ENCODE measurements at regions not wholly inside any gene's neighbourhood (a gene's known extent, or its start where the extent isn't known, plus 50 kb on each side); places are given as distances from the start of the nearest gene placed in this dataset.
"Not testable (repeated sequence)": the region's sequence is repeated elsewhere in the genome, so short reads cannot be mapped to it uniquely, and the experiment has no call there.

GRCh38 chr5:126124706-126125345 is 298.4 kb upstream of the GRAMD2B start:
- in situ Hi-C loops (cut with HindIII; ENCODE audit: low pct_ligation_motif_present, low pct_unique_long_range_greater_than_20kb, low sequenced_read_pairs) = no loop called here
- peak; percentile 18 for DNase-seq

- DNase-seq = no peak
- in situ Hi-C loops (cut with HindIII; ENCODE audit: low pct_ligation_motif_present, low pct_unique_long_range_greater_than_20kb, low sequenced_read_pairs) = no loop called here
Measured at GRCh38 chr5:126125407-126125806, 297.8 kb upstream of the GRAMD2B start.

GRCh38 chr5:126126574-126126973 is 296.6 kb upstream of the GRAMD2B start:
- in situ Hi-C loops (cut with HindIII; ENCODE audit: low pct_ligation_motif_present, low pct_unique_long_range_greater_than_20kb, low sequenced_read_pairs) = no loop called here
- DNase-seq = no peak

GRCh38 chr5:126127371-126127770 is 295.8 kb upstream of the GRAMD2B start:
- in situ Hi-C loops (cut with HindIII; ENCODE audit: low pct_ligation_motif_present, low pct_unique_long_range_greater_than_20kb, low sequenced_read_pairs); DNase-seq: not testable (repeated sequence)

- DNase-seq = no peak
- in situ Hi-C loops (cut with HindIII; ENCODE audit: low pct_ligation_motif_present, low pct_unique_long_range_greater_than_20kb, low sequenced_read_pairs) = no loop called here
Measured at GRCh38 chr5:126129431-126129830, 293.8 kb upstream of the GRAMD2B start.

- no peak for DNase-seq
- in situ Hi-C loops (cut with HindIII; ENCODE audit: low pct_ligation_motif_present, low pct_unique_long_range_greater_than_20kb, low sequenced_read_pairs) = no loop called here
Measured at GRCh38 chr5:126133424-126133823, 289.8 kb upstream of the GRAMD2B start.

GRCh38 chr5:126137891-126138280 is 285.3 kb upstream of the GRAMD2B start:
- in situ Hi-C loops (cut with HindIII; ENCODE audit: low pct_ligation_motif_present, low pct_unique_long_range_greater_than_20kb, low sequenced_read_pairs) = no loop called here

GRCh38 chr5:126138281-126138931 is 284.8 kb upstream of the GRAMD2B start:
- DNase-seq = no peak
- in situ Hi-C loops (cut with HindIII; ENCODE audit: low pct_ligation_motif_present, low pct_unique_long_range_greater_than_20kb, low sequenced_read_pairs) = no loop called here

More at GRCh38 chr5:126137891-126138280, 285.3 kb upstream of the GRAMD2B start:
- DNase-seq = no peak

- no peak for DNase-seq
- in situ Hi-C loops (cut with HindIII; ENCODE audit: low pct_ligation_motif_present, low pct_unique_long_range_greater_than_20kb, low sequenced_read_pairs) = no loop called here
Measured at GRCh38 chr5:126139086-126139485, 284.1 kb upstream of the GRAMD2B start.

GRCh38 chr5:126139773-126140172 is 283.4 kb upstream of the GRAMD2B start:
- DNase-seq = no peak
- in situ Hi-C loops (cut with HindIII; ENCODE audit: low pct_ligation_motif_present, low pct_unique_long_range_greater_than_20kb, low sequenced_read_pairs) = no loop called here

- in situ Hi-C loops (cut with HindIII; ENCODE audit: low pct_ligation_motif_present, low pct_unique_long_range_greater_than_20kb, low sequenced_read_pairs) = no loop called here
- no peak for DNase-seq
Measured at GRCh38 chr5:126143622-126144021, 279.6 kb upstream of the GRAMD2B start.

GRCh38 chr5:126150319-126150718 is 272.9 kb upstream of the GRAMD2B start:
- in situ Hi-C loops (cut with HindIII; ENCODE audit: low pct_ligation_motif_present, low pct_unique_long_range_greater_than_20kb, low sequenced_read_pairs); DNase-seq: not testable (repeated sequence)

GRCh38 chr5:126155298-126155697 is 267.9 kb upstream of the GRAMD2B start:
- DNase-seq; in situ Hi-C loops (cut with HindIII; ENCODE audit: low pct_ligation_motif_present, low pct_unique_long_range_greater_than_20kb, low sequenced_read_pairs): not testable (repeated sequence)

GRCh38 chr5:126166368-126166767 is 256.8 kb upstream of the GRAMD2B start:
- DNase-seq = no peak
- in situ Hi-C loops (cut with HindIII; ENCODE audit: low pct_ligation_motif_present, low pct_unique_long_range_greater_than_20kb, low sequenced_read_pairs) = no loop called here

- in situ Hi-C loops (cut with HindIII; ENCODE audit: low pct_ligation_motif_present, low pct_unique_long_range_greater_than_20kb, low sequenced_read_pairs) = no loop called here
- DNase-seq = no peak
Measured at GRCh38 chr5:126168785-126169184, 254.4 kb upstream of the GRAMD2B start.

- in situ Hi-C loops (cut with HindIII; ENCODE audit: low pct_ligation_motif_present, low pct_unique_long_range_greater_than_20kb, low sequenced_read_pairs) = no loop called here
- no peak for DNase-seq
Measured at GRCh38 chr5:126171916-126172315, 251.3 kb upstream of the GRAMD2B start.

GRCh38 chr5:126172812-126173211 is 250.4 kb upstream of the GRAMD2B start:
- no peak for DNase-seq
- in situ Hi-C loops (cut with HindIII; ENCODE audit: low pct_ligation_motif_present, low pct_unique_long_range_greater_than_20kb, low sequenced_read_pairs) = no loop called here

- no peak for DNase-seq
- in situ Hi-C loops (cut with HindIII; ENCODE audit: low pct_ligation_motif_present, low pct_unique_long_range_greater_than_20kb, low sequenced_read_pairs) = no loop called here
Measured at GRCh38 chr5:126178521-126178920, 244.7 kb upstream of the GRAMD2B start.

GRCh38 chr5:126182971-126183695 is 240.1 kb upstream of the GRAMD2B start:
- no peak for DNase-seq
- in situ Hi-C loops (cut with HindIII; ENCODE audit: low pct_ligation_motif_present, low pct_unique_long_range_greater_than_20kb, low sequenced_read_pairs) = no loop called here

- no peak for DNase-seq
Measured at GRCh38 chr5:126184474-126184873, 238.7 kb upstream of the GRAMD2B start.

More at GRCh38 chr5:126184474-126184873, 238.7 kb upstream of the GRAMD2B start:
- in situ Hi-C loops (cut with HindIII; ENCODE audit: low pct_ligation_motif_present, low pct_unique_long_range_greater_than_20kb, low sequenced_read_pairs) = no loop called here
